Esophagus muscularis mucosa (tissue), 4 donors: ENCODE measurements at regions not wholly inside any gene's neighbourhood (a gene's known extent, or its start where the extent isn't known, plus 50 kb on each side); places are given as distances from the start of the nearest gene placed in this dataset.

Experiments used
- DNase-seq: peaks from one replicate; pipeline ENCODE4 v3.0.0-alpha.2; 2017; ENCODE audit errors: extremely low spot score
- H3K27ac ChIP-seq, 4 donors: fragments of 200-600 bp; sonication (generic); replicated peaks in 1 of 4; 1 replicate in 3 of 4; 2 replicates in 1 of 4; pipeline ENCODE4 v1.5.1; 2016 to 2019; ENCODE audit warnings: mild to moderate bottlenecking in 1 of 4
- H3K27me3 ChIP-seq, 4 donors: fragments of 200-600 bp; sonication (generic); one replicate each; pipeline versions ENCODE4 v1.5.1 to v1.6.0; 2016 to 2019
- H3K36me3 ChIP-seq, 4 donors: fragments of 200-600 bp; sonication (generic); one replicate each; pipeline ENCODE4 v1.5.1; 2016 to 2019
- H3K4me1 ChIP-seq, 4 donors: fragments of 200-600 bp; sonication (generic); one replicate each; pipeline ENCODE4 v1.5.1; 2016 to 2019
- H3K4me3 ChIP-seq, 4 donors: fragments of 200-600 bp; sonication (generic); 1 replicate in 2 of 4; 2 replicates in 2 of 4; pipeline ENCODE4 v1.5.1; 2016 to 2019; ENCODE audit warnings: mild to moderate bottlenecking in 4 of 4, moderate library complexity in 1 of 4
- H3K9me3 ChIP-seq, 4 donors: fragments of 200-600 bp; sonication (generic); 1 replicate in 3 of 4; 2 replicates in 1 of 4; pipeline ENCODE4 v1.5.1; 2016 to 2019
- CTCF ChIP-seq, 3 experiments: fragments of 200-600 bp in 2 of 3; fragments of 450-650 bp in 1 of 3; sonication (generic) in 2 of 3; IDR thresholded peaks; one replicate each; pipeline ENCODE4 v1.5.1; 2017 to 2019; ENCODE audit warnings: antibody characterized with exemption in 3 of 3, mild to moderate bottlenecking in 2 of 3, moderate library complexity in 1 of 3
- EP300 ChIP-seq: sonication (generic); formaldehyde crosslinking; IDR thresholded peaks from one replicate; pipeline ENCODE4 v1.6.1; 2017; ENCODE audit warnings: antibody characterized with exemption
- POLR2A ChIP-seq: fragments of 450-650 bp; IDR thresholded peaks from one replicate; pipeline ENCODE4 v1.6.1; 2017; ENCODE audit warnings: antibody characterized with exemption, moderate library complexity, mild to moderate bottlenecking, low read depth
- POLR2AphosphoS5 ChIP-seq, 2 donors: sonication (generic); formaldehyde crosslinking; IDR thresholded peaks; one replicate each; pipeline ENCODE4 v1.6.1; 2017; ENCODE audit warnings: antibody characterized with exemption in 2 of 2
- WGBS: methylation state at CpG from one replicate; pipeline ENCODE4 v1.1.5; 2018; 5-methylcytosine and 5-hydroxymethylcytosine counted together
- intact Hi-C: fragments of 100-400 bp; cut with DNase I; formaldehyde crosslinking; loops from one replicate; pipeline ENCODE4 v1.15.1; 2023

- WGBS = no CpG with 5 or more reads among the region's 1 CpG
- TF ChIP-seq POLR2AphosphoS5 (IDR thresholded peaks at IDR 0.05) (no peak), POLR2A (no peak), EP300 (no peak), CTCF (IDR thresholded peaks at IDR 0.05) (no peak)
- no peaks in the 10 kb centered on the region for H3K36me3 ChIP-seq
- H3K9me3 ChIP-seq = no peaks in the 10 kb centered on the region
- no peak for DNase-seq
- intact Hi-C loops = no loop called here
- H3K27ac ChIP-seq = no peak overlapping the region
- H3K27me3 ChIP-seq = no peaks in the 10 kb centered on the region
- no peak overlapping the region for H3K4me3 ChIP-seq
- no peaks in the 10 kb centered on the region for H3K4me1 ChIP-seq
Measured at GRCh38 chr5:109267283-109267682, 142.5 kb downstream of the PJA2 start.

GRCh38 chr5:109258755-109259154 is 151.0 kb downstream of the PJA2 start:
- no peak overlapping the region for H3K4me3 ChIP-seq
- no peaks in the 10 kb centered on the region for H3K27me3 ChIP-seq
- DNase-seq = peak; percentile 53
- 87% methylated on average over 4 of the region's 4 CpGs for WGBS
- intact Hi-C loops = no loop called here
- TF ChIP-seq CTCF (IDR thresholded peaks at IDR 0.05) = no peak
- no peak for TF ChIP-seq POLR2A
- no peak for TF ChIP-seq POLR2AphosphoS5 (IDR thresholded peaks at IDR 0.05)
- no peak for TF ChIP-seq EP300
- H3K9me3 ChIP-seq = no peaks in the 10 kb centered on the region
- H3K27ac ChIP-seq = no peak overlapping the region
- H3K4me1 ChIP-seq = peaks cover 0 to 4% (median 0%) of the 10 kb centered on the region in 4 donors
- H3K36me3 ChIP-seq = no peaks in the 10 kb centered on the region

- Histone ChIP-seq H3K4me3 (no peak overlapping the region), H3K36me3 (no peaks in the 10 kb centered on the region), H3K27me3 (no peaks in the 10 kb centered on the region), H3K27ac (no peak overlapping the region), H3K9me3 (no peaks in the 10 kb centered on the region), H3K4me1 (peaks cover 0 to 4% (median 0%) of the 10 kb centered on the region in 4 donors)
- intact Hi-C loops = no loop called here
- 92% methylated on average over 2 of the region's 2 CpGs for WGBS
- no peak for TF ChIP-seq POLR2AphosphoS5 (IDR thresholded peaks at IDR 0.05)
- TF ChIP-seq POLR2A = no peak
- no peak for TF ChIP-seq CTCF (IDR thresholded peaks at IDR 0.05)
- TF ChIP-seq EP300 = no peak
- DNase-seq = no peak
Measured at GRCh38 chr5:109256486-109256885, 153.3 kb downstream of the PJA2 start.

- Histone ChIP-seq H3K4me3 (no peak overlapping the region), H3K9me3 (no peaks in the 10 kb centered on the region), H3K27me3 (no peaks in the 10 kb centered on the region), H3K27ac (no peak overlapping the region), H3K4me1 (peaks cover 0 to 4% (median 0%) of the 10 kb centered on the region in 4 donors), H3K36me3 (no peaks in the 10 kb centered on the region)
- intact Hi-C loops = no loop called here
- 40% methylated on average over 1 of the region's 1 CpG for WGBS
- no peak for DNase-seq
- TF ChIP-seq EP300 (no peak), POLR2A (no peak), POLR2AphosphoS5 (IDR thresholded peaks at IDR 0.05) (no peak), CTCF (IDR thresholded peaks at IDR 0.05) (no peak)
Measured at GRCh38 chr5:109254511-109254910, 155.3 kb downstream of the PJA2 start.

GRCh38 chr5:109253262-109253661 is 156.5 kb downstream of the PJA2 start:
- 85% methylated on average over 5 of the region's 5 CpGs for WGBS

More at GRCh38 chr5:109253262-109253661, 156.5 kb downstream of the PJA2 start:
- H3K36me3 ChIP-seq = no peaks in the 10 kb centered on the region
- no peak overlapping the region for H3K27ac ChIP-seq
- no peaks in the 10 kb centered on the region for H3K9me3 ChIP-seq
- DNase-seq = peak; percentile 24
- no peak overlapping the region for H3K4me3 ChIP-seq
- H3K27me3 ChIP-seq = no peaks in the 10 kb centered on the region
- intact Hi-C loops = no loop called here
- no peak for TF ChIP-seq EP300
- no peak for TF ChIP-seq POLR2A
- TF ChIP-seq POLR2AphosphoS5 (IDR thresholded peaks at IDR 0.05) = no peak
- TF ChIP-seq CTCF (IDR thresholded peaks at IDR 0.05) = no peak
- H3K4me1 ChIP-seq = peaks cover 0 to 4% (median 0%) of the 10 kb centered on the region in 4 donors
